ENCODE measurements at regions not wholly inside any gene's neighbourhood (a gene's known extent, or its start where the extent isn't known, plus 50 kb on each side); places are given as distances from the start of the nearest gene placed in this dataset.

- TF ChIP-seq CTCF (IDR thresholded peaks at IDR 0.05), result no peak
Measured at GRCh38 chr7:116083796-116084195, 53.2 kb upstream of the TFEC start.

- TF ChIP-seq CTCF (IDR thresholded peaks at IDR 0.05), result no peak
Measured at GRCh38 chr7:116086547-116087045, 56.0 kb upstream of the TFEC start.

GRCh38 chr7:116087291-116087690 lies 56.7 kb upstream of the TFEC start:
- no peak for TF ChIP-seq CTCF (IDR thresholded peaks at IDR 0.05)

GRCh38 chr7:116087984-116088383 lies 57.4 kb upstream of the TFEC start:
- no peak for TF ChIP-seq CTCF (IDR thresholded peaks at IDR 0.05)

- TF ChIP-seq CTCF (IDR thresholded peaks at IDR 0.05), result no peak
Measured at GRCh38 chr7:116089293-116089692, 58.7 kb upstream of the TFEC start.

- no peak for TF ChIP-seq CTCF (IDR thresholded peaks at IDR 0.05)
Measured at GRCh38 chr7:116093516-116094301, 63.1 kb upstream of the TFEC start.

GRCh38 chr7:116095396-116095795 lies 64.8 kb upstream of the TFEC start:
- no peak for TF ChIP-seq CTCF (IDR thresholded peaks at IDR 0.05)

All from LNCAP (cell line).